Transverse colon (tissue), 4 donors: ENCODE measurements at regions not wholly inside any gene's neighbourhood (a gene's known extent, or its start where the extent isn't known, plus 50 kb on each side); places are given as distances from the start of the nearest gene placed in this dataset.

Source experiments
- EP300 ChIP-seq: sonication (generic); formaldehyde crosslinking; IDR thresholded peaks from one replicate; pipeline ENCODE4 v1.6.1; 2017; ENCODE audit warnings: antibody characterized with exemption, low read depth
- POLR2A ChIP-seq: fragments of 450-650 bp; IDR thresholded peaks from one replicate; pipeline ENCODE4 v1.6.1; 2016; ENCODE audit warnings: antibody characterized with exemption, mild to moderate bottlenecking, moderate library complexity
- POLR2AphosphoS5 ChIP-seq, 3 donors: sonication (generic); formaldehyde crosslinking; IDR thresholded peaks; one replicate each; pipeline ENCODE4 v1.6.1; 2016; ENCODE audit warnings: antibody characterized with exemption in 3 of 3
- TF ChIP-seq, protein P1 (sequence below), 5 experiments: fragments of 200-600 bp in 3 of 5; fragments of 450-650 bp in 2 of 5; sonication (generic) in 3 of 5; IDR thresholded peaks; 1 replicate in 2 of 5; 2 replicates in 3 of 5; pipeline ENCODE4 v1.5.1; 2016 to 2017; ENCODE audit warnings: antibody characterized with exemption in 5 of 5, inconsistent platforms in 3 of 5, mild to moderate bottlenecking in 2 of 5, moderate library complexity in 1 of 5

DNA sequence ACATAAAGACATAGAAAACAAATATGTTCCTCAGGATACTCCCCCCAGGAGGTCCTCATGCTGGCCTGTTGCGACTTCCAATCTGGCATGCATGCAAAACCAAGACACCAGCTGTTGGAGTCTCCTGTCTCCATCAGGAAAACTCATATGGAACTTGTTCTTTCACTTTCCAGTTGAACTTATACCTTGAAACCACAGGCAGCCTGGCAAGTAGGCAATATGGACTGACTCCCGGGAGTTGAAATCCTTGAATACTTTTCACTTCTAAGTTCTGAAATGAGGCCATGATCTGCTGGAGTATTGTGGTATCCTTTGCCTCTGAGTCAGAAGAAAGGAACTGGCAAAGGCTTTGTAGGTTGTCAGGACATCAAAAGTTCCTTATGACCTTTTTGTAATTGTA, 444.2 kb downstream of the IDS start:
- TF ChIP-seq, protein P1, sequence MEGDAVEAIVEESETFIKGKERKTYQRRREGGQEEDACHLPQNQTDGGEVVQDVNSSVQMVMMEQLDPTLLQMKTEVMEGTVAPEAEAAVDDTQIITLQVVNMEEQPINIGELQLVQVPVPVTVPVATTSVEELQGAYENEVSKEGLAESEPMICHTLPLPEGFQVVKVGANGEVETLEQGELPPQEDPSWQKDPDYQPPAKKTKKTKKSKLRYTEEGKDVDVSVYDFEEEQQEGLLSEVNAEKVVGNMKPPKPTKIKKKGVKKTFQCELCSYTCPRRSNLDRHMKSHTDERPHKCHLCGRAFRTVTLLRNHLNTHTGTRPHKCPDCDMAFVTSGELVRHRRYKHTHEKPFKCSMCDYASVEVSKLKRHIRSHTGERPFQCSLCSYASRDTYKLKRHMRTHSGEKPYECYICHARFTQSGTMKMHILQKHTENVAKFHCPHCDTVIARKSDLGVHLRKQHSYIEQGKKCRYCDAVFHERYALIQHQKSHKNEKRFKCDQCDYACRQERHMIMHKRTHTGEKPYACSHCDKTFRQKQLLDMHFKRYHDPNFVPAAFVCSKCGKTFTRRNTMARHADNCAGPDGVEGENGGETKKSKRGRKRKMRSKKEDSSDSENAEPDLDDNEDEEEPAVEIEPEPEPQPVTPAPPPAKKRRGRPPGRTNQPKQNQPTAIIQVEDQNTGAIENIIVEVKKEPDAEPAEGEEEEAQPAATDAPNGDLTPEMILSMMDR (IDR thresholded peaks at IDR 0.05), result no peak
- TF ChIP-seq POLR2A, result no peak
- TF ChIP-seq POLR2AphosphoS5 (IDR thresholded peaks at IDR 0.05), result no peak
- no peak for TF ChIP-seq EP300
